Ishikawa (cell line): ENCODE measurements at regions not wholly inside any gene's neighbourhood (a gene's known extent, or its start where the extent isn't known, plus 50 kb on each side); places are given as distances from the start of the nearest gene placed in this dataset.

Experiments used
- CEBPB ChIP-seq: IDR thresholded peaks from 2 replicates; pipeline ENCODE4 v1.6.1; 2012
- EGR1 ChIP-seq: IDR thresholded peaks from 2 replicates; pipeline ENCODE4 v1.6.1; 2012
- EP300 ChIP-seq: IDR thresholded peaks from 2 replicates; pipeline ENCODE4 v1.6.1; 2012; ENCODE audit warnings: borderline replicate concordance
- FOXM1 ChIP-seq: IDR thresholded peaks from 2 replicates; pipeline ENCODE4 v1.6.1; 2012; ENCODE audit warnings: low read depth, borderline replicate concordance
- YY1 ChIP-seq: IDR thresholded peaks from 2 replicates; pipeline ENCODE4 v1.6.1; 2012; ENCODE audit warnings: low read depth

DNA sequence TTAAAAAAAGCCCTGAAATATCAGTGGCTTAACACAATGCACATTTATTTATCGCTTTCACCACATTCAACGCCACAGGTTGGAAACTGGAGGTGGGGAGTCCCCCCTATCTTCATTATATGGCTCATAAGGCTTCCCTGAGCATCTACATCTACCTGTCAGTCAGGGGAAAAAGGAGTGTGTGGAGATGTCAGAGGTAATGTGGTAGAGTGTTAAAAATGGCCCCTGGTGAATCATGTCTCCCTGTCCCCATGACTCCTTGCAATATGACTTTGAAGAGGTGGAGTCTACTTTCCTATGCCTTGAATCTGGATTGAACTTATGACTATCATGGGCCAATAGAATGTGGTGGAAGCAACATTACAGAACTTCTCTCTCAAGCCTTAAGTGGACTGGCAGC is 65.5 kb upstream of the BTBD3 start:
- TF ChIP-seq EP300, result no peak
- no peak for TF ChIP-seq YY1
- TF ChIP-seq EGR1, result no peak
- no peak for TF ChIP-seq CEBPB
- no peak for TF ChIP-seq FOXM1
